Loucy (cell line): ENCODE measurements at regions not wholly inside any gene's neighbourhood (a gene's known extent, or its start where the extent isn't known, plus 50 kb on each side); places are given as distances from the start of the nearest gene placed in this dataset.

ENCODE experiments used
- H2AFZ ChIP-seq: fragments of 200-600 bp; sonication (generic); 2 replicates; pipeline ENCODE4 v1.6.0; 2016; ENCODE audit warnings: antibody characterized with exemption, mild to moderate bottlenecking, low read length, moderate library complexity
- H3F3A ChIP-seq: fragments of 200-600 bp; 2 replicates; pipeline ENCODE4 v1.6.0; 2016; ENCODE audit warnings: antibody characterized with exemption, low read depth, mild to moderate bottlenecking
- H3K27me3 ChIP-seq: fragments of 200-600 bp; sonication (generic); 2 replicates; pipeline ENCODE4 v1.6.1; 2014; ENCODE audit warnings: low read length, mild to moderate bottlenecking; ENCODE audit not compliant: insufficient read depth, poor library complexity, severe bottlenecking
- H3K36me3 ChIP-seq: fragments of 200-600 bp; sonication (generic); 2 replicates; pipeline ENCODE4 v1.6.1; 2016; ENCODE audit warnings: low read length; ENCODE audit not compliant: insufficient read depth
- H3K4me1 ChIP-seq: fragments of 200-600 bp; sonication (generic); 2 replicates; pipeline ENCODE4 v1.5.1; 2014; ENCODE audit warnings: low read length, mild to moderate bottlenecking; ENCODE audit not compliant: insufficient read depth, poor library complexity, severe bottlenecking
- H3K4me2 ChIP-seq: fragments of 200-600 bp; sonication (generic); 2 replicates; pipeline ENCODE4 v1.6.0; 2014; ENCODE audit warnings: antibody characterized with exemption, low read length, low read depth, mild to moderate bottlenecking; ENCODE audit not compliant: poor library complexity, severe bottlenecking
- H3K4me3 ChIP-seq: fragments of 200-600 bp; sonication (generic); 2 replicates; pipeline ENCODE4 v1.5.1; 2014; ENCODE audit warnings: low read length, mild to moderate bottlenecking, mixed read lengths; ENCODE audit not compliant: poor library complexity, severe bottlenecking
- H3K79me2 ChIP-seq: fragments of 200-600 bp; sonication (generic); 2 replicates; pipeline ENCODE4 v1.6.1; 2014; ENCODE audit warnings: low read length; ENCODE audit not compliant: insufficient read depth
- H3K9ac ChIP-seq: fragments of 200-600 bp; sonication (generic); 2 replicates; pipeline ENCODE4 v1.6.0; 2014; ENCODE audit warnings: mild to moderate bottlenecking, low read depth, low read length, moderate library complexity; ENCODE audit not compliant: poor library complexity, severe bottlenecking
- H3K9me2 ChIP-seq: fragments of 200-600 bp; sonication (generic); replicated peaks from 2 replicates; pipeline ENCODE4 v1.6.1; 2016; ENCODE audit warnings: low read depth, low read length, mixed read lengths
- H3K9me3 ChIP-seq: fragments of 200-600 bp; sonication (generic); 2 replicates; pipeline ENCODE4 v1.6.1; 2014; ENCODE audit warnings: mild to moderate bottlenecking, antibody characterized with exemption, low read length, low read depth; ENCODE audit not compliant: insufficient read depth
- H4K20me1 ChIP-seq: fragments of 200-600 bp; sonication (generic); 2 replicates; pipeline ENCODE4 v1.6.0; 2014; ENCODE audit warnings: antibody characterized with exemption, low read length, mild to moderate bottlenecking; ENCODE audit not compliant: insufficient read depth, poor library complexity, severe bottlenecking
- EZH2phosphoT487 ChIP-seq: fragments of 200-600 bp; IDR thresholded peaks from 2 replicates; pipeline ENCODE4 v1.6.1; 2018; ENCODE audit warnings: antibody characterized with exemption, mild to moderate bottlenecking, moderate library complexity, borderline replicate concordance
- TF ChIP-seq, protein P1 (sequence below): fragments of 200-600 bp; sonication (generic); conservative IDR thresholded peaks from 2 replicates; pipeline ENCODE4 v1.5.1; 2014; ENCODE audit warnings: mild to moderate bottlenecking, antibody characterized with exemption, low read length

DNA sequence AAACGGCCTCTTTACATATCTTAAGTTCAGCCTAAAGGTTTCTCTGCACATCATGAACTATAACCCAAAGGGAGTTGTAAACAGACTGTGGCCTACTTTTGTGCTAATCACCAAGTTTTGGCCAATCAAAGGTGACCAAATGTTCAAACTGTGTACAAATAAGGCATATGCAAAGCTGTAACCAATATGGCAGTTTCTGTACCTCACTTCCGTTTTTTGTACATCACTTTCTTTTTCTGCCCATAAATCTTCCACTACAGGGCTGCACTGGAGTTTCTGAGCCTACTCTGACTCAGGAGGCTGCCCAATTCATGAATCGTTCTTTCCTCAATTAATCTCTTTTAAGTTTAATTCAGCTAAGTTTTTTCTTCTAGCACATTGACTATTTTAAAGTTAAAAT, 318.7 kb downstream of the SLC7A11 start:
- no peaks in the 10 kb centered on the region for H4K20me1 ChIP-seq
- no peak overlapping the region for H3K4me2 ChIP-seq
- no peak overlapping the region for H3K9ac ChIP-seq
- no peaks in the 10 kb centered on the region for H3K9me3 ChIP-seq
- no peaks in the 10 kb centered on the region for H3K9me2 ChIP-seq
- H3K4me1 ChIP-seq: no peaks in the 10 kb centered on the region
- H3K36me3 ChIP-seq: no peaks in the 10 kb centered on the region
- no peak overlapping the region for H2AFZ ChIP-seq
- no peaks in the 10 kb centered on the region for H3K79me2 ChIP-seq
- H3K4me3 ChIP-seq: no peak overlapping the region
- no peaks in the 10 kb centered on the region for H3K27me3 ChIP-seq
- H3F3A ChIP-seq: no peaks in the 10 kb centered on the region
- TF ChIP-seq, protein P1, sequence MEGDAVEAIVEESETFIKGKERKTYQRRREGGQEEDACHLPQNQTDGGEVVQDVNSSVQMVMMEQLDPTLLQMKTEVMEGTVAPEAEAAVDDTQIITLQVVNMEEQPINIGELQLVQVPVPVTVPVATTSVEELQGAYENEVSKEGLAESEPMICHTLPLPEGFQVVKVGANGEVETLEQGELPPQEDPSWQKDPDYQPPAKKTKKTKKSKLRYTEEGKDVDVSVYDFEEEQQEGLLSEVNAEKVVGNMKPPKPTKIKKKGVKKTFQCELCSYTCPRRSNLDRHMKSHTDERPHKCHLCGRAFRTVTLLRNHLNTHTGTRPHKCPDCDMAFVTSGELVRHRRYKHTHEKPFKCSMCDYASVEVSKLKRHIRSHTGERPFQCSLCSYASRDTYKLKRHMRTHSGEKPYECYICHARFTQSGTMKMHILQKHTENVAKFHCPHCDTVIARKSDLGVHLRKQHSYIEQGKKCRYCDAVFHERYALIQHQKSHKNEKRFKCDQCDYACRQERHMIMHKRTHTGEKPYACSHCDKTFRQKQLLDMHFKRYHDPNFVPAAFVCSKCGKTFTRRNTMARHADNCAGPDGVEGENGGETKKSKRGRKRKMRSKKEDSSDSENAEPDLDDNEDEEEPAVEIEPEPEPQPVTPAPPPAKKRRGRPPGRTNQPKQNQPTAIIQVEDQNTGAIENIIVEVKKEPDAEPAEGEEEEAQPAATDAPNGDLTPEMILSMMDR: no peak
- TF ChIP-seq EZH2phosphoT487: no peak

DNA sequence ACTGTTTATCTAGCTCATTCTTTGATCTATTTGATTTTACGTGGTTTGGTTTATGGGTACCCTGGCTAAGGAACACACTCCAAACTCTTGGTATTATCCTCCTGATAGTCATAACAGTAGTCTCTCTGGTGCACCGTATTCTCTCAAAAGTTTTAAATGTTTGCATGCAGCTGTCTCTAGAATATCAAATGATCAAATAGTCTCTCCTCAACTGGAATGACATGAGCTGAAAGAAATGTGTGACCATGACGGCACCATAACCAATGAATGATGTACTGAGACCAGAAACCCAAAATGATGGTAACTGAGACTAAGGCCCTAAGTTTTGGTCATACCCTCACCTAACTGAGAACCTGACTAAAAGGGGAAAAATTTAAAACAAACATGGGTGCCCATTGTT, 319.4 kb downstream of the SLC7A11 start:
- Histone ChIP-seq H3K27me3 (no peaks in the 10 kb centered on the region), H3K9me3 (no peaks in the 10 kb centered on the region), H4K20me1 (no peaks in the 10 kb centered on the region), H3F3A (no peaks in the 10 kb centered on the region), H2AFZ (no peak overlapping the region), H3K4me1 (no peaks in the 10 kb centered on the region), H3K4me3 (no peak overlapping the region), H3K9me2 (no peaks in the 10 kb centered on the region), H3K4me2 (no peak overlapping the region), H3K79me2 (no peaks in the 10 kb centered on the region), H3K9ac (no peak overlapping the region), H3K36me3 (no peaks in the 10 kb centered on the region)
- no peak for TF ChIP-seq EZH2phosphoT487
- TF ChIP-seq, protein P1: no peak

DNA sequence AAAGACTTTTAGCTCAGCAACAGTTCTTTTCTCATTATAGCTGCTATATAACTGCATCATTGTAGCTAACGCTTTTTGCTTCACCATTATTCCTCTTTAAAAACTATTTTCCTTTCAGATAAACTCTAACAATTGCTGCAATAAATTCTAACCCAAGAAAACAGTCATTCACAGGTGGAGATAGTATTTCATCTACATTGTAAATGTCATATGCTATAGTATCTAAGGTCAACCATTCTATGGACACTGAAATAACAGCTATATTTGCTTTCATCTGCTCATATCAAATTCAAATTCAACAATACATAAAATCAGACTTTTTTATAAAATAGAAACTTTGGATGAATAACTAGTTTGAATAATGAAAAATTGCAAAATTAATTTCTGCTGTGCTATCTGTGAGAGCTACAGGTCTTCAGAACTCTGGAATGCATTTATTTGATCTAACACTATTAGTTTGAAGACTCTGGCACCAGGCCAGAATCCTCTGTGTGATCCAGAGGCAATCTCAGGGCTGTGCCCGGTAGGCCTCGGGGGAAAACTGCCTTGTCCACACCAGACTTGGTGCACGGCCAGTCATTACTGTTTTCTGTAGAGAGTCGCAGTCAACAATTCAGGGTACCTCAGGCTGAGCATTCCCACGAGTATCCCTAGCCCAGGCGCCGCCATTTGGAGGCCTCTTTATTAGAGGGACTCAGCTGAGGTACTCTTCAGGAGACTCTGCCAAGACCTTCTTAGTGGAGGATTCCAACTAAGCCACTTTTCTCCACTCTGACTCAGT, 332.4 kb downstream of the SLC7A11 start:
- no peaks in the 10 kb centered on the region for H3K36me3 ChIP-seq
- H3K9me2 ChIP-seq: no peaks in the 10 kb centered on the region
- H3K4me1 ChIP-seq: no peaks in the 10 kb centered on the region
- TF ChIP-seq EZH2phosphoT487: no peak
- TF ChIP-seq, protein P1: no peak
- H2AFZ ChIP-seq: no peak overlapping the region
- no peak overlapping the region for H3K4me3 ChIP-seq
- H3F3A ChIP-seq: no peaks in the 10 kb centered on the region
- no peak overlapping the region for H3K4me2 ChIP-seq
- no peak overlapping the region for H3K9ac ChIP-seq
- H4K20me1 ChIP-seq: no peaks in the 10 kb centered on the region
- H3K27me3 ChIP-seq: no peaks in the 10 kb centered on the region
- no peaks in the 10 kb centered on the region for H3K79me2 ChIP-seq
- no peaks in the 10 kb centered on the region for H3K9me3 ChIP-seq
